ENCODE measurements at regions not wholly inside any gene's neighbourhood (a gene's known extent, or its start where the extent isn't known, plus 50 kb on each side); places are given as distances from the start of the nearest gene placed in this dataset.

DNA sequence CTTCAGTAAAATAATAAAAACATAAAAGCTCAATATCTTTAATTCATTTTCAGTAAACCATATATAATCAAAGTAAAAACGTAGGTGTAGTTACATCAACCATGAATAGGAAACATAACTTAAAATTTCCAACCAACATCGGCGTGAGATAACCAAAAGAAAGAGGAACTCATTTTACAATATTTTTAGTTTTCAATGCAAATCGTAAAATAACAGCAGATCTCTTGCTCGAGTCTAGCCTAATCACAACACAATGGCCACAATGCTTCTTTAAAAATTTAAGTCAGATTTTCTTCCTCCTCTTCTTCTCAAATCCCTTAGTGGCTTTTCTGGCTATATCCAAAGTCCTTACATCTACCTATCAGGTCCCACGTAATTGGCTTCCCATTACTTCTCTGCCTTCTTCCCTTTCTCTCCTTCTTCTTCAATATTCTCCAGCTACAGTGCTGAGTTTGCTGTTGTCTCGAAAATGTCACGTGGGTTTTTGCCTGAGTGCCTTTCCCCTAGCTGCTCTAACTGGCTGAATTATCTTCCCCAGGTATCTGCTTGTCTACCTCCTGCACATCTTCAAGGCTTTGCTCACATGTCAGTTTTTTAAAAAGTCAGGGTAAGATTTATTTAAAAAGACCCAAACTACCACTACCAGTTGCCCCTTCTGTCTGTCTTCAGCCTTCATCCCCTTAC, 90.9 kb upstream of the BANK1 start:
- Histone ChIP-seq H4K20me1 (ENCODE audit: insufficient read depth) (no peaks in the 10 kb centered on the region), H3K4me2 (ENCODE audit: low read length) (no peak overlapping the region), H3K36me3 (ENCODE audit: insufficient read depth, low read length) (no peaks in the 10 kb centered on the region), H3K27ac (ENCODE audit: low read length) (no peak overlapping the region), H3F3A (ENCODE audit: insufficient read depth, low read length, poor library complexity, severe bottlenecking) (peaks cover 5% of the 10 kb centered on the region), H2AFZ (ENCODE audit: low read depth, low read length) (no peak overlapping the region), H3K27me3 (ENCODE audit: insufficient read depth, low read depth, low read length) (no peaks in the 10 kb centered on the region), H3K9me3 (ENCODE audit: low read length) (no peaks in the 10 kb centered on the region), H3K9ac (ENCODE audit: low read length) (no peak overlapping the region), H3K9me2 (ENCODE audit: insufficient read depth, low read length) (no peaks in the 10 kb centered on the region), H3K79me2 (replicated peaks; ENCODE audit: insufficient read depth, low read length) (no peaks in the 10 kb centered on the region), H3K4me3 (ENCODE audit: low read length) (no peak overlapping the region)
- TF ChIP-seq MXI1 (conservative IDR thresholded peaks at IDR 0.05; ENCODE audit: poor library complexity, severe bottlenecking) (no peak), RAD21 (conservative IDR thresholded peaks at IDR 0.05) (no peak), EZH2 (IDR thresholded peaks at IDR 0.05; ENCODE audit: borderline replicate concordance, insufficient read depth, low read length, poor library complexity, severe bottlenecking) (no peak), POLR2AphosphoS5 (IDR thresholded peaks at IDR 0.05) (no peak), SMC3 (conservative IDR thresholded peaks at IDR 0.05; ENCODE audit: poor library complexity) (no peak), TAF1 (IDR thresholded peaks at IDR 0.05; ENCODE audit: low read depth) (no peak), EP300 (conservative IDR thresholded peaks at IDR 0.05; ENCODE audit: poor library complexity, severe bottlenecking) (no peak)
- TF ChIP-seq, protein P1, sequence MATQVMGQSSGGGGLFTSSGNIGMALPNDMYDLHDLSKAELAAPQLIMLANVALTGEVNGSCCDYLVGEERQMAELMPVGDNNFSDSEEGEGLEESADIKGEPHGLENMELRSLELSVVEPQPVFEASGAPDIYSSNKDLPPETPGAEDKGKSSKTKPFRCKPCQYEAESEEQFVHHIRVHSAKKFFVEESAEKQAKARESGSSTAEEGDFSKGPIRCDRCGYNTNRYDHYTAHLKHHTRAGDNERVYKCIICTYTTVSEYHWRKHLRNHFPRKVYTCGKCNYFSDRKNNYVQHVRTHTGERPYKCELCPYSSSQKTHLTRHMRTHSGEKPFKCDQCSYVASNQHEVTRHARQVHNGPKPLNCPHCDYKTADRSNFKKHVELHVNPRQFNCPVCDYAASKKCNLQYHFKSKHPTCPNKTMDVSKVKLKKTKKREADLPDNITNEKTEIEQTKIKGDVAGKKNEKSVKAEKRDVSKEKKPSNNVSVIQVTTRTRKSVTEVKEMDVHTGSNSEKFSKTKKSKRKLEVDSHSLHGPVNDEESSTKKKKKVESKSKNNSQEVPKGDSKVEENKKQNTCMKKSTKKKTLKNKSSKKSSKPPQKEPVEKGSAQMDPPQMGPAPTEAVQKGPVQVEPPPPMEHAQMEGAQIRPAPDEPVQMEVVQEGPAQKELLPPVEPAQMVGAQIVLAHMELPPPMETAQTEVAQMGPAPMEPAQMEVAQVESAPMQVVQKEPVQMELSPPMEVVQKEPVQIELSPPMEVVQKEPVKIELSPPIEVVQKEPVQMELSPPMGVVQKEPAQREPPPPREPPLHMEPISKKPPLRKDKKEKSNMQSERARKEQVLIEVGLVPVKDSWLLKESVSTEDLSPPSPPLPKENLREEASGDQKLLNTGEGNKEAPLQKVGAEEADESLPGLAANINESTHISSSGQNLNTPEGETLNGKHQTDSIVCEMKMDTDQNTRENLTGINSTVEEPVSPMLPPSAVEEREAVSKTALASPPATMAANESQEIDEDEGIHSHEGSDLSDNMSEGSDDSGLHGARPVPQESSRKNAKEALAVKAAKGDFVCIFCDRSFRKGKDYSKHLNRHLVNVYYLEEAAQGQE (IDR thresholded peaks at IDR 0.05; ENCODE audit: borderline replicate concordance) = no peak
- TF ChIP-seq, protein P2, sequence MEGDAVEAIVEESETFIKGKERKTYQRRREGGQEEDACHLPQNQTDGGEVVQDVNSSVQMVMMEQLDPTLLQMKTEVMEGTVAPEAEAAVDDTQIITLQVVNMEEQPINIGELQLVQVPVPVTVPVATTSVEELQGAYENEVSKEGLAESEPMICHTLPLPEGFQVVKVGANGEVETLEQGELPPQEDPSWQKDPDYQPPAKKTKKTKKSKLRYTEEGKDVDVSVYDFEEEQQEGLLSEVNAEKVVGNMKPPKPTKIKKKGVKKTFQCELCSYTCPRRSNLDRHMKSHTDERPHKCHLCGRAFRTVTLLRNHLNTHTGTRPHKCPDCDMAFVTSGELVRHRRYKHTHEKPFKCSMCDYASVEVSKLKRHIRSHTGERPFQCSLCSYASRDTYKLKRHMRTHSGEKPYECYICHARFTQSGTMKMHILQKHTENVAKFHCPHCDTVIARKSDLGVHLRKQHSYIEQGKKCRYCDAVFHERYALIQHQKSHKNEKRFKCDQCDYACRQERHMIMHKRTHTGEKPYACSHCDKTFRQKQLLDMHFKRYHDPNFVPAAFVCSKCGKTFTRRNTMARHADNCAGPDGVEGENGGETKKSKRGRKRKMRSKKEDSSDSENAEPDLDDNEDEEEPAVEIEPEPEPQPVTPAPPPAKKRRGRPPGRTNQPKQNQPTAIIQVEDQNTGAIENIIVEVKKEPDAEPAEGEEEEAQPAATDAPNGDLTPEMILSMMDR (IDR thresholded peaks at IDR 0.05; ENCODE audit: poor library complexity, severe bottlenecking) = no peak

DNA sequence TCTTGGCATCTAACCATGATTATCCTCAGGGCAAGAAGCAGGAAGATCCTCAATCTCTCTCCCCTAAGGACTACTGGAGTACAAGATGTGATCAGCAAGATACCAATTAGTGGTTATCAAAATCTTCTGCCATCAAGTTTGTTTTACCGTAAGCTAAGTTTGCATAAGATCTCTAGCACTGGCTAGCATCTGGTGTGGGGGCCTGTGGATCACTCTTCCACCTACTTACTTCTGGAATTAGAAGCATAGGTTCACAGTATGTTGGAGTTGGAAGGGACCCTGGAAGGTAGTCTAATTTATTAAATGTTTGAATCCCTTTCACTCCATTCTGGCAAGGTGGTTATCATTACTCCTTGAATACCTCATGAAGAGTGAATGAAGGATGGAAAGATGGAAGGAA, 93.3 kb upstream of the BANK1 start:
- Histone ChIP-seq H3K27ac (ENCODE audit: low read length) (no peak overlapping the region), H4K20me1 (ENCODE audit: insufficient read depth) (no peaks in the 10 kb centered on the region), H3K9me3 (ENCODE audit: low read length) (no peaks in the 10 kb centered on the region), H2AFZ (ENCODE audit: low read depth, low read length) (no peak overlapping the region), H3K27me3 (ENCODE audit: insufficient read depth, low read depth, low read length) (no peaks in the 10 kb centered on the region), H3K79me2 (replicated peaks; ENCODE audit: insufficient read depth, low read length) (no peaks in the 10 kb centered on the region), H3K36me3 (ENCODE audit: insufficient read depth, low read length) (no peaks in the 10 kb centered on the region), H3K9me2 (ENCODE audit: insufficient read depth, low read length) (no peaks in the 10 kb centered on the region), H3F3A (ENCODE audit: insufficient read depth, low read length, poor library complexity, severe bottlenecking) (peaks cover 5% of the 10 kb centered on the region), H3K4me3 (ENCODE audit: low read length) (no peak overlapping the region), H3K4me2 (ENCODE audit: low read length) (no peak overlapping the region), H3K9ac (ENCODE audit: low read length) (no peak overlapping the region)
- TF ChIP-seq RAD21 (conservative IDR thresholded peaks at IDR 0.05) (no peak), SMC3 (conservative IDR thresholded peaks at IDR 0.05; ENCODE audit: poor library complexity) (no peak), POLR2AphosphoS5 (IDR thresholded peaks at IDR 0.05) (no peak)
